SK-N-SH treated with all-trans-retinoic acid at 6 μM for 48 hours (cell line): ENCODE measurements at regions not wholly inside any gene's neighbourhood (a gene's known extent, or its start where the extent isn't known, plus 50 kb on each side); places are given as distances from the start of the nearest gene placed in this dataset.

Experiments
- ATAC-seq: fragments of 200-7000 bp; cut with Tn5 transposase; 3 replicates; pipeline ENCODE4 v1.9.1; 2020; ENCODE audit warnings: mild to moderate bottlenecking, moderate library complexity
- ARNTL ChIP-seq: fragments of 450-650 bp; formaldehyde crosslinking; IDR thresholded peaks from 2 replicates; pipeline ENCODE4 v1.5.0; 2020; ENCODE audit warnings: low read depth, mild to moderate bottlenecking, moderate library complexity, borderline replicate concordance
- BACH2 ChIP-seq: fragments of 250-450 bp; sonication (Bioruptor Pico); IDR thresholded peaks from 2 replicates; pipeline ENCODE4 v1.9.0; 2021; ENCODE audit warnings: mild to moderate bottlenecking, borderline replicate concordance
- CREB5 ChIP-seq: fragments of 250-450 bp; sonication (Bioruptor Pico); IDR thresholded peaks from 2 replicates; pipeline ENCODE4 v1.5.1; 2020; ENCODE audit warnings: low read depth, mild to moderate bottlenecking, moderate library complexity
- CSDC2 ChIP-seq: fragments of 250-450 bp; sonication (Bioruptor Pico); IDR thresholded peaks from 2 replicates; pipeline ENCODE4 v1.5.0; 2020; ENCODE audit warnings: mild to moderate bottlenecking, moderate library complexity
- CSRNP3 ChIP-seq: fragments of 250-450 bp; sonication (Bioruptor Pico); IDR thresholded peaks from 2 replicates; pipeline ENCODE4 v1.5.1; 2021; ENCODE audit warnings: mild to moderate bottlenecking, moderate library complexity
- ESRRG ChIP-seq: fragments of 250-450 bp; sonication (Bioruptor Pico); IDR thresholded peaks from 2 replicates; pipeline ENCODE4 v1.6.1; 2021; ENCODE audit warnings: mild to moderate bottlenecking
- GLIS3 ChIP-seq: fragments of 250-450 bp; sonication (Bioruptor Pico); IDR thresholded peaks from 2 replicates; pipeline ENCODE4 v1.5.0; 2020; ENCODE audit warnings: mild to moderate bottlenecking, moderate library complexity
- ISL1 ChIP-seq: fragments of 250-450 bp; sonication (Bioruptor Pico); IDR thresholded peaks from 2 replicates; pipeline ENCODE4 v2.1.2; 2022; ENCODE audit warnings: mild to moderate bottlenecking, moderate library complexity
- OSR1 ChIP-seq: fragments of 250-450 bp; sonication (Bioruptor Pico); IDR thresholded peaks from 2 replicates; pipeline ENCODE4 v1.8.0; 2022; ENCODE audit warnings: moderate library complexity, mild to moderate bottlenecking, inconsistent platforms
- PATZ1 ChIP-seq: fragments of 250-450 bp; sonication (Bioruptor Pico); IDR thresholded peaks from 2 replicates; pipeline ENCODE4 v1.8.0; 2020; ENCODE audit warnings: mild to moderate bottlenecking, moderate library complexity, borderline replicate concordance
- POU6F1 ChIP-seq: fragments of 250-450 bp; sonication (Bioruptor Pico); IDR thresholded peaks from 2 replicates; pipeline ENCODE4 v1.8.0; 2021; ENCODE audit warnings: low read depth, mild to moderate bottlenecking, moderate library complexity, borderline replicate concordance
- PPARA ChIP-seq: fragments of 250-450 bp; sonication (Bioruptor Pico); IDR thresholded peaks from 2 replicates; pipeline ENCODE4 v1.5.0; 2020; ENCODE audit warnings: mild to moderate bottlenecking, borderline replicate concordance
- SNAI2 ChIP-seq: fragments of 250-450 bp; sonication (Bioruptor Pico); IDR thresholded peaks from 2 replicates; pipeline ENCODE4 v1.5.0; 2020; ENCODE audit warnings: mild to moderate bottlenecking, moderate library complexity
- TCF4 ChIP-seq: fragments of 250-450 bp; sonication (Bioruptor Pico); IDR thresholded peaks from 2 replicates; pipeline ENCODE4 v1.8.0; 2021; ENCODE audit warnings: mild to moderate bottlenecking, moderate library complexity, borderline replicate concordance
- TOX ChIP-seq: fragments of 250-450 bp; sonication (Bioruptor Pico); IDR thresholded peaks from 2 replicates; pipeline ENCODE4 v1.8.0; 2021; ENCODE audit warnings: mild to moderate bottlenecking, moderate library complexity, borderline replicate concordance
- TSHZ2 ChIP-seq: fragments of 250-450 bp; sonication (Bioruptor Pico); IDR thresholded peaks from 2 replicates; pipeline ENCODE4 v1.5.0; 2020; ENCODE audit warnings: mild to moderate bottlenecking, moderate library complexity
- ZC3H10 ChIP-seq: fragments of 250-450 bp; sonication (Bioruptor Pico); IDR thresholded peaks from 2 replicates; pipeline ENCODE4 v1.5.1; 2021; ENCODE audit warnings: mild to moderate bottlenecking, moderate library complexity
- ZFP3 ChIP-seq: fragments of 250-450 bp; sonication (Bioruptor Pico); IDR thresholded peaks from 2 replicates; pipeline ENCODE4 v1.5.0; 2020; ENCODE audit warnings: mild to moderate bottlenecking, moderate library complexity
- ZFP30 ChIP-seq: fragments of 450-650 bp; formaldehyde crosslinking; IDR thresholded peaks from 2 replicates; pipeline ENCODE4 v1.5.0; 2022; ENCODE audit warnings: mild to moderate bottlenecking, moderate library complexity
- ZNF565 ChIP-seq: fragments of 450-650 bp; formaldehyde crosslinking; conservative IDR thresholded peaks from 2 replicates; pipeline ENCODE4 v1.5.0; 2020; ENCODE audit warnings: low read depth, mild to moderate bottlenecking, moderate library complexity
- ZNF70 ChIP-seq: fragments of 450-650 bp; formaldehyde crosslinking; IDR thresholded peaks from 2 replicates; pipeline ENCODE4 v1.5.0; 2020; ENCODE audit warnings: mild to moderate bottlenecking, moderate library complexity

- no peak for ATAC-seq
- TF ChIP-seq SNAI2 = no peak
- TF ChIP-seq ZNF70 (CRISPR knock-in tag) = no peak
- TF ChIP-seq POU6F1 = no peak
- no peak for TF ChIP-seq ISL1 (CRISPR knock-in tag)
- TF ChIP-seq TSHZ2 = no peak
- TF ChIP-seq ARNTL = no peak
- no peak for TF ChIP-seq ZC3H10 (CRISPR knock-in tag)
- no peak for TF ChIP-seq ZNF565 (CRISPR knock-in tag)
- TF ChIP-seq ZFP30 (CRISPR knock-in tag) = no peak
- no peak for TF ChIP-seq PPARA
- TF ChIP-seq ZFP3 (CRISPR knock-in tag) = no peak
- TF ChIP-seq CSDC2 = no peak
- TF ChIP-seq PATZ1 (CRISPR knock-in tag) = no peak
- TF ChIP-seq OSR1 (CRISPR knock-in tag) = no peak
- TF ChIP-seq TCF4 (CRISPR knock-in tag) = no peak
- no peak for TF ChIP-seq BACH2 (CRISPR knock-in tag)
- no peak for TF ChIP-seq TOX
- TF ChIP-seq CSRNP3 (CRISPR knock-in tag) = no peak
- TF ChIP-seq GLIS3 (CRISPR knock-in tag) = no peak
- TF ChIP-seq ESRRG (CRISPR knock-in tag) = no peak
Measured at GRCh38 chr10:113450906-113451305, 101.9 kb upstream of the HABP2 start.

GRCh38 chr10:113452146-113452845 lies 100.6 kb upstream of the HABP2 start:
- TF ChIP-seq CREB5 (no peak), PATZ1 (CRISPR knock-in tag) (no peak), ZFP30 (CRISPR knock-in tag) (no peak), POU6F1 (no peak)
- no peak for ATAC-seq
